Urothelium cell line (cell line): ENCODE measurements at regions not wholly inside any gene's neighbourhood (a gene's known extent, or its start where the extent isn't known, plus 50 kb on each side); places are given as distances from the start of the nearest gene placed in this dataset.

ENCODE experiments used
- DNase-seq: peaks from one replicate; pipeline ENCODE4 v3.0.0; 2011; ENCODE audit warnings: low spot score, mixed read lengths
- FAIRE-seq: peaks from 2 replicates; lab custom pipeline; 2011; peaks lifted over from hg19 to GRCh38; lab: Jason Lieb, UNC

DNA sequence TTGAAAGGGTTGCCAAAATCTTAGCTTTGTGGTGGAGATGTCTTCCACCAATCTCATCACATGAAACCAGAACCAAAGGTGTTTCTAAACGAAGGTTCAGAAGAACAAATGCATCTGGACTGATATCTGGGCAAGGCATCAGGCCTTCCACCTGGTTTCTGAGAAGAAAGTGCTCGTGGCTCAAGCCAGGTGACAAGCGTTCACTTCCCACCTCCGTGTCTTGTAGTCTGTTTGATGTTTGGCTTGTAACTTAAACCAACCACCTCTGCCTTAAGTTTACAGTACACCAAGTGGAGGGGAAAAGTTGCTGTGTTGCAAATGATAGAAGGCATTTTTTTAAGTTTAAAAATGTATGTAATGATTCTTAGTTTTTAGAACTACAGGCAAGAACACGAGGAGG, 66.9 kb upstream of the MAP3K7 start:
- DNase-seq (no peak), FAIRE-seq (no peak)

DNA sequence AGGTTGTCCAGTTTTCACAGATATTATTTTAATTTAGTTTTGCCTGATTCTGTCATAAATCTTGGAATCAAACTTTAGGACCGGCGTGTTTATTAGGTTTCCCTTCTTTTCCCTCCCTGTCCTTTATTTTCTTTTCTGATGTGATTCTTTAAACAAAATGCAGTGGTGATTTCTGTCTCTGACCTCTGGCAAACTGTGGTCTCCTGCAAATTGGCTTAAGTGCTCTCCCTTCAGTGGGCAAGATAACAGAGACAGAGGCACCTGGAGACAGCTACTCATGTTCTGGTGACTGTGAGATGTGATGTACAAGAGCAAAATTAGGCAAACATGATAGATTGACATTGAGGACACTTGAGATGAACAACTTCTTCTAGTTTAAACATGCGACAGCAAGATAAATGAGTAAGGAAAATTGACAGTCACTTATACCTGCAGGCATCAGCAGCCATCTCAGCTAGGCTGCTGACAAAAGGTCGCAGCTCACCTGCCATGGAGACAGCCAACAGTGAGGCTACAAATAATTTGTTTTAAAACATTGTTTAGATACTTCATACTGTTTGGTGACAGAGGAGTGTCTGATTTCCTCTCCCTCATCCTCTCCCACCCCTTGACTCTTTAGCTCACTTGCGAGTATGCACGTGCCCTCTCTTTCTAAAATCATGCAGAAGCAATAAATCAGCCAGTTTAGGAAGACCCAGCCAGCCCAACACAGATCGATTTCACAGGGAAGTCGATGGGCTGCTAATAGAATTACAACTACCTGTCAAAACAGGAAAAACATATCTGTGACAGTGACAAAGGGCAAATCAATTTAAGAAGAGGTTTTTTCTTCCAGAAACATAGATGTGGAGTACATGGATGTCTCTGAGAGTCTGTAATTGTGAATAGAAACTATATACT, 63.4 kb upstream of the MAP3K7 start:
- no peak for DNase-seq
- FAIRE-seq = no peak

DNA sequence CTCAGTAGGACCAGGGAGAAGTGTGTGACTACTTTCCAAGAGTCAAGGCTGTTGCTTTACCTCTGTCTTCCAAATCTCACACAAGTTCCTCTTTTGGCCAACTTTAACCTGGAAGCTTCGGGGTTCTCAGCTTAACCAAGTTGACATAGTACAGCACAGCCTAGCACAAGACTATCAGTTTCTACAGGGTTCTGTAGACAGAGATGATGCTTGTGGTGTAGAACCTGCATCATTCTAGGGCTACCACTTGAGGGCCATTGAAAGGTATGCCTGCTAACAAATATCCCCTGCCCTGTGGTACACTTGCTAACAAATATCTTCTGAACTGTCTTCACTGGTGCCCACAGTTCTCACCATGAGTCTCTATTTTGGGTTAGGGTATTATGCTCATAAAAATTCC, 62.0 kb upstream of the MAP3K7 start:
- FAIRE-seq = no peak
- DNase-seq = no peak

DNA sequence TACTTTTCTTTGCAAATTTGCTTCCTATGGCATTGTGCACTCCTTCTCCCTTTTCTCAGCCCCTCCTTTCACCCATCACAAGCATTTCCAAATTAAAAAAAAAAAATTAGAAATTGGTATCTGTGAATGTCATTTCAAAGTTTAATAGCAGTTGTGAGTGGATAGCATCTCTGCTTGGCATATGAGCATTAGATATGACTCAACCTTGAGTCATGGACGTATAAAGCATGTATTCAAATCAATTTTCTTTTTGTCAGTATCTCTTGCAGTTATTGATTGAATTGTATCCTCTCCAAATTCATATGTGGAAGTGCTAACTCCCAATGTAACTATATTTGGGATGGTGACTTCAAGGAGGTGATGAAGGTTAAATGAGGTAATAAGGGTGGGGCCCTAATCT, 60.1 kb upstream of the MAP3K7 start:
- FAIRE-seq = no peak
- no peak for DNase-seq

DNA sequence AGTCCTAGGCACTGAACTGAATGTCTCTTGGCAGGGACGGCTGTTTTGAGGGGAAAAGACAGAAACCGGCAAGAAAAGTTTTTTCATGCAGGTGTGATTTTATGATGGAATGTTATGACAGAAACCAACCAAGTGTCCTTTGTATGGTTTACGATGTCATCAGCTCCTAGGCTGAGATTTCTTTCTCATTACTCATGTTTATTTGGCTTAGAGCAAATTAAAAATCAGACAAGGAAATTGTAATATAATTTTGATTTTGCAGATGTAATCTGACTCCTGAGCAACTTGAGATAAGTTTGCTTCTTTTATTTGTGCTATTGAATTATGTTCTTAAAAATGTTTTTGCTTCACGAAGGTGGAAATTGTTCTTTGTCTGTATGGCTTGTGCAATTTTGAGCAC, 58.8 kb upstream of the MAP3K7 start:
- FAIRE-seq (no peak), DNase-seq (peak; percentile 19)

DNA sequence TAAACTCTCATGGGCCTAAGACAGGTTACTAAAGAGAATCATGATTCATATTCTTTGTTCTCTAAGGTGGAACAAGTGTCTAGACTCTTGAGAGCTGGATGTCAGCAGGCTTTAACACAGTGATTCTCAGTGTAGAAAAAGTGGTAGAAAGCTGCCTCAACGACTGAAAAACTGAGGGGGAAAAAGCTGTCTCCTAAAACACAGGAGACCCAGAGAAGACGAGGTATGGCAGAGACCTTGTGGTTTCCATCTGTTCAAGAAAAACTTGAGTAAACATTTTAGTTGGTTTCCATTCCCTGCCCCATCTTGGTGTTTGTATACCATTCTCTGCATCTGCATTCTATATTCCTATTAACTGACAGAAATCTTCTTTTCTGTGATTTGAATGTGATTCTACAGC, 57.6 kb upstream of the MAP3K7 start:
- FAIRE-seq = no peak
- DNase-seq = no peak

DNA sequence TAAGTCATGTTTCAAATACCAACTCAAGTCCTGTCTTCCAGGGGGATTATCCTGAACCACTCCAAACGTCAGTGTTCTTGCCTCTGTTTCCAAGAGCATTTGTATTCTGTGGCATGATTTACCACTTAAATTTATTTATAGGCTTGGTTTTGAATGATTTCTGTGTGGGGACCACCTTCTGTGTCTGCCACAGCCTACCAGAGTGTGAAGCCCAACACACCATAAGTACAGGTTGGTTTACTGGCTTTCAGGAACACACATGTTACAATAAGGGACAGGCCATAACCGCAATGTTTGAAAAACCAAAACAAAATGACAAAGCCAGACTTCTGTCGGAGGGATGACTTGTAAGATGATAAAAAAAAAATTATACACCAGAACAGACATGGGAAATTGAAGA, 56.5 kb upstream of the MAP3K7 start:
- FAIRE-seq (no peak), DNase-seq (no peak)

DNA sequence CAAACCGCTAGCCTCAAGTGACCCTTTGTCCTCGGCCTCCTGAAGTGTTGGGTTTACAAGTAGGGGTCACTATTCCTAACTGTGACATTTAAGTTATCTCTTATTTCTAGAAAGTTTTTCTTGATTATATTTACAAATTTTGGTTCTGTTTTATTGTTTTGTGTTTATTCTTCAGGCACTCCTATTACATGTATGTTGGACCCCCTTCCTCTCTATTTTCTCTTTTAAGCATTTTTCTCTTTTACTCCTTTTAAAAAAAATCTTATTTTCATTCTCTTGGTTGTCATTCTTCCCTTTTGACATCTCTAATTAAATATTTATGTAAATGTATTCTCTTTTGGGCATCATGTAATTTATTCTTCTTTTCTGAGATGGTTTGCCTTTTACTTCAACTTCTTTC, 50.4 kb upstream of the MAP3K7 start:
- no peak for DNase-seq
- no peak for FAIRE-seq
